Mesendoderm (in vitro differentiated cells): ENCODE measurements at regions not wholly inside any gene's neighbourhood (a gene's known extent, or its start where the extent isn't known, plus 50 kb on each side); places are given as distances from the start of the nearest gene placed in this dataset.
"Not testable (repeated sequence)": the region's sequence is repeated elsewhere in the genome, so short reads cannot be mapped to it uniquely, and the experiment has no call there.

Experiments used
- DNase-seq: peaks from one replicate; pipeline ENCODE4 v3.0.0; 2013
- H2AK5ac ChIP-seq: 2 replicates; pipeline ENCODE4 v1.6.1; 2013; ENCODE audit warnings: low read length, inconsistent platforms
- H2BK120ac ChIP-seq: 2 replicates; pipeline ENCODE4 v1.6.1; 2013; ENCODE audit warnings: low read depth, mild to moderate bottlenecking, low read length, moderate library complexity, mixed read lengths
- H2BK15ac ChIP-seq: replicated peaks from 2 replicates; pipeline ENCODE4 v1.6.1; 2013; ENCODE audit warnings: low read depth, mild to moderate bottlenecking, moderate library complexity
- H2BK5ac ChIP-seq: 2 replicates; pipeline ENCODE4 v1.6.1; 2013; ENCODE audit warnings: low read length, inconsistent platforms
- H3K18ac ChIP-seq: 2 replicates; pipeline ENCODE4 v1.6.1; 2013; ENCODE audit warnings: mild to moderate bottlenecking, low read length, mixed read lengths
- H3K23ac ChIP-seq: one replicate; pipeline ENCODE4 v1.6.1; 2013; ENCODE audit warnings: low read length
- H3K27ac ChIP-seq: 2 replicates; pipeline ENCODE4 v1.5.1; 2013; ENCODE audit warnings: low read depth, mild to moderate bottlenecking, inconsistent platforms, low read length, moderate library complexity
- H3K27me3 ChIP-seq: 2 replicates; pipeline ENCODE4 v1.6.1; 2013; ENCODE audit warnings: low read length, control low read depth, mild to moderate bottlenecking, inconsistent platforms; ENCODE audit not compliant: insufficient read depth, poor library complexity
- H3K36me3 ChIP-seq: 2 replicates; pipeline ENCODE4 v1.6.1; 2013; ENCODE audit warnings: low read length, inconsistent platforms; ENCODE audit not compliant: control insufficient read depth, insufficient read depth
- H3K4ac ChIP-seq: one replicate; pipeline ENCODE4 v1.6.1; 2013; ENCODE audit warnings: low read depth, mild to moderate bottlenecking, low read length, moderate library complexity
- H3K4me1 ChIP-seq: 2 replicates; pipeline ENCODE4 v1.6.1; 2013; ENCODE audit warnings: low read depth, low read length, inconsistent platforms; ENCODE audit not compliant: control insufficient read depth
- H3K4me2 ChIP-seq: 2 replicates; pipeline ENCODE4 v1.6.1; 2013; ENCODE audit warnings: low read length
- H3K4me3 ChIP-seq: 2 replicates; pipeline ENCODE4 v1.5.1; 2013; ENCODE audit warnings: mild to moderate bottlenecking, low read length
- H3K56ac ChIP-seq: one replicate; pipeline ENCODE4 v1.6.1; 2013; ENCODE audit warnings: low read length
- H3K79me1 ChIP-seq: 2 replicates; pipeline ENCODE4 v1.6.1; 2013; ENCODE audit warnings: low read length, inconsistent platforms
- H3K79me2 ChIP-seq: 2 replicates; pipeline ENCODE4 v1.6.1; 2013; ENCODE audit warnings: mild to moderate bottlenecking, low read length; ENCODE audit not compliant: control insufficient read depth, insufficient read depth
- H3K9ac ChIP-seq: 2 replicates; pipeline ENCODE4 v1.6.1; 2013; ENCODE audit warnings: low read length, inconsistent platforms
- H4K5ac ChIP-seq: one replicate; pipeline ENCODE4 v1.6.1; 2013; ENCODE audit warnings: low read length
- H4K8ac ChIP-seq: one replicate; pipeline ENCODE4 v1.6.1; 2013; ENCODE audit warnings: low read depth, mild to moderate bottlenecking, control low read depth, low read length, moderate library complexity
- WGBS: extraction: QIAGEN DNeasy Blood & Tissue Kit; methylation state at CpG from one replicate; pipeline ENCODE4 v1.1.7; 2013; ENCODE audit warnings: low lambda C conversion rate, missing lambda C conversion rate; ENCODE audit not compliant: insufficient coverage; ENCODE audit errors: extremely low coverage; 5-methylcytosine and 5-hydroxymethylcytosine counted together

DNA sequence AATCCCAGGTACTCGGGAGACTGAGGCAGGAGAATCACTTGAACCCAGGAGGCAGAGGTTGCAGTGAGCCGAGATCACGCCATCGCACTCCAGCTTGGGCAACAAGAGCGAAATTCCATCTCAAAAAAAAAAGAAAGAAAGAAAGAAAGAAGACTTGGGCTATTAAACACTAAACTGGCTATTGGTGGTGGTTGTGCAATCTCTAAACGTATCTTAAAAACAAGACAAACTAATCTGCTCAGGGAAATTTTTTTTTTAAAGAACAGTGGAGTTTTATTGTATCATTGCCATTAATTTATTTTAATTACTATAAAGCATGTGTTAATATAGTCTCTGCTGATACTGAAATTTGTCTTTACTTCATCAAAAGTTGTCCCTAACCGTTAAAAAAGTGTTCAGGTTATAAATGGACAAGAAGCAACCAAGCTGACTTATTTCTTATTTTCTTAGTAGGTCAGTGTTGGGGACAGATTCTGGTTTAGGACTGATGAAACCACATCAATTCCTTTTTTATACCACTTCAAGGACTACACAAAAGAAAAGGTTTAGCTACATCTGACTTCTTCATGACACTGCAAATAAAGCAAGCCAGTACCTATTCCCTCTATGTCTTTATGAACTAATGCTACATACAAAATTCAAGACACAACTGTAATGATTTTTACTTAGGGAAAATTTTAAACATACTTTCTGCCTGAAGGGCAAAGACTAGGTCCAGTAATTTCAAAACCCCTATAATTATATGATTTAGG is 68.7 kb upstream of the KRAS start:
- H2BK5ac ChIP-seq = no peak overlapping the region
- WGBS = no CpG with 5 or more reads among the region's 7 CpGs
- no peak overlapping the region for H3K4me3 ChIP-seq
- no peak overlapping the region for H3K23ac ChIP-seq
- H3K18ac ChIP-seq = no peak overlapping the region
- H3K4me2 ChIP-seq = no peak overlapping the region
- H2BK15ac ChIP-seq = no peak overlapping the region
- peaks cover 2% of the 10 kb centered on the region for H3K4me1 ChIP-seq
- H3K56ac ChIP-seq = no peak overlapping the region
- no peak overlapping the region for H2BK120ac ChIP-seq
- no peak for DNase-seq
- H3K36me3 ChIP-seq = no peaks in the 10 kb centered on the region
- H3K4ac ChIP-seq = no peak overlapping the region
- no peaks in the 10 kb centered on the region for H3K79me2 ChIP-seq
- no peak overlapping the region for H3K27ac ChIP-seq
- H3K9ac ChIP-seq = no peak overlapping the region
- no peak overlapping the region for H2AK5ac ChIP-seq
- no peak overlapping the region for H4K8ac ChIP-seq
- no peaks in the 10 kb centered on the region for H3K27me3 ChIP-seq
- no peaks in the 10 kb centered on the region for H3K79me1 ChIP-seq
- H4K5ac ChIP-seq = no peak overlapping the region

- peaks cover 2% of the 10 kb centered on the region for H3K4me1 ChIP-seq
- no CpG with 5 or more reads among the region's 4 CpGs for WGBS
- H4K8ac ChIP-seq = no peak overlapping the region
- no peak overlapping the region for H3K23ac ChIP-seq
- no peak overlapping the region for H2BK15ac ChIP-seq
- H2AK5ac ChIP-seq = no peak overlapping the region
- no peak overlapping the region for H2BK120ac ChIP-seq
- no peak overlapping the region for H3K56ac ChIP-seq
- no peaks in the 10 kb centered on the region for H3K36me3 ChIP-seq
- no peaks in the 10 kb centered on the region for H3K79me2 ChIP-seq
- no peak overlapping the region for H3K18ac ChIP-seq
- no peak overlapping the region for H2BK5ac ChIP-seq
- no peak overlapping the region for H3K9ac ChIP-seq
- no peak overlapping the region for H3K4me3 ChIP-seq
- H3K4me2 ChIP-seq = no peak overlapping the region
- no peaks in the 10 kb centered on the region for H3K27me3 ChIP-seq
- no peak for DNase-seq
- H3K4ac ChIP-seq = no peak overlapping the region
- no peak overlapping the region for H3K27ac ChIP-seq
- no peaks in the 10 kb centered on the region for H3K79me1 ChIP-seq
- no peak overlapping the region for H4K5ac ChIP-seq
These were observed 66.8 kb upstream of the KRAS start for GRCh38 chr12:25317553-25317952.

DNA sequence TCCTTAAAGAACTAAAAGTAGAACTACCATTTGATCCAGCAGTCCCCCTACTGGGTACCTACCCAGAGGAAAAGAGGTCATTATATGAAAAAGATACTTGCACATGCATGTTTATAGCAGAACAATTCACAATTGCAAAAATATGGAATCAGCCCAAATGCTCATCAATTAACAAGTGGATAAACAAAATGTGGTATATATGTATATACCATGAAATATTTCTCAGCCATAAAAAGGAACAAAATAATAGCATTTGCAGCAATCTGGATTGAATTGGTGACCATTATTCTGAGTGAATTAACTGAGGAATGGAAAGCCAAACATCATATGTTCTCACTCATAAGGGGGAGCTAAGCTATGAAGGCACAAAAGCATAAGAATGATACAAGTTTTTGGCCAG is 64.7 kb upstream of the KRAS start:
- Histone ChIP-seq H3K4me2 (no peak overlapping the region), H3K27me3 (no peaks in the 10 kb centered on the region), H2BK5ac (no peak overlapping the region), H3K27ac (no peak overlapping the region), H3K23ac (no peak overlapping the region), H3K56ac (no peak overlapping the region), H4K8ac (no peak overlapping the region), H3K18ac (no peak overlapping the region), H2BK120ac (no peak overlapping the region), H2BK15ac (no peak overlapping the region), H3K79me2 (no peaks in the 10 kb centered on the region), H3K36me3 (no peaks in the 10 kb centered on the region), H3K79me1 (no peaks in the 10 kb centered on the region), H3K4me1 (no peaks in the 10 kb centered on the region), H3K4me3 (no peak overlapping the region), H2AK5ac (no peak overlapping the region), H3K9ac (no peak overlapping the region), H4K5ac (no peak overlapping the region), H3K4ac (no peak overlapping the region)
- DNase-seq = no peak

DNA sequence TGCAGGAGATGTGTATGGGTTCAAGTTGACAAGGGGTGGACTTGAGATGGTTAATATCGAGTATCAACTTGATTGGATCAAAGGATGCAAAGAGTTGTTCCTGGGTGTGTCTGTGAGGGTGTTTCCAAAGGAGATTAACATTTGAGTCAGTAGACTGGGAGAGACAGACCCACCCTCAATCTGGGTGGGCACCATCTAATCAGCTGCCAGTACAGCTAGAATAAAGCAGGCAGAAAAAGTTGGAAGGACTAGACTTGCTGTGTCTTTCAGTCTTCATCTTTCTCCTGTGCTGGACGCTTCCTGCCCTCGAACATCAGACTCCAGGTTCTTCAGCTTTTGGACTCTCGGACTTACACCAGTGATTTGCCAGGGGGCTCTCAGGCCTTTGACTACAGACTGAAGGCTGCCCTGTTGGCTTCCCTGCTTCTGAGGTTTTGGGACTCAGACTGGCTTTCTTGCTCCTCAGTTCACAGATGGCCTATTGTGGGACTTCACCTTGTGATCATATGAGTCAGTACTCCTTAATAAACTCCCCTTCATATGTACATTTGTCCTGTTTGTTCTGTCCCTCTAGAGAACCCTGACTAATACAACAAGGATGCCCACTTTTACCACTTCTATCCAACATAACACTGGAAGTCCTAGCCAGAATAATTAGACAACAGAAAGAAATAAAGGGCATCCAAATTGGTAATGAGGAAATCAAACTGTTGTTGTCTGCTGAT is 62.7 kb upstream of the KRAS start:
- not testable (repeated sequence) for H3K27me3 ChIP-seq, H2BK15ac ChIP-seq, H2BK5ac ChIP-seq, H3K36me3 ChIP-seq, H3K79me1 ChIP-seq, H4K5ac ChIP-seq, DNase-seq, H2AK5ac ChIP-seq, H3K23ac ChIP-seq, H3K79me2 ChIP-seq, H3K4me1 ChIP-seq, H3K4me2 ChIP-seq, H2BK120ac ChIP-seq, H3K4me3 ChIP-seq, H3K9ac ChIP-seq, H3K56ac ChIP-seq, H3K18ac ChIP-seq, H3K27ac ChIP-seq, H3K4ac ChIP-seq, H4K8ac ChIP-seq
- WGBS = no CpG with 5 or more reads among the region's 4 CpGs

DNA sequence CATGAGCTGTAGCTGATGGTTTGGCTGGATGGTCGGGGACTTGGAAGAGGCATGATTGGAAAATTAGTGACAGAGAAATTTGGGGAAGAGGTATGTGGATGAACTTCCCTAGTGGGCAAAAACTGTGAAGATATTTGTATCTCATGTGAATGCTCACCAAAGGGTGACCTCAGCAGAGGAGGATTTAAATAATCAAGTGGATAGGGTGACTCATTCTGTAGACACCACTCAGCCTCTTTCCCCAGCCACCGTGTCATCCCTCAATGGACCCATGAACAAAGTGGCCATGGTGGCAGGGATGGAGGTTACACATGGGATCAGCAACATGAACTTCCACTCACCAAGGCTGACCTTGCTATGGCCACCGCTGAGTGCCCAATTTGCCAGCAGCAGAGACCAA is 60.8 kb upstream of the KRAS start:
- WGBS = no CpG with 5 or more reads among the region's 3 CpGs
- Histone ChIP-seq H3K4me3 (no peak overlapping the region), H2BK5ac (no peak overlapping the region)

More for the DNA sequence above, 60.8 kb upstream of the KRAS start:
- no peak overlapping the region for H4K5ac ChIP-seq
- H2BK15ac ChIP-seq = no peak overlapping the region
- no peak overlapping the region for H3K27ac ChIP-seq
- no peak overlapping the region for H3K18ac ChIP-seq
- no peak overlapping the region for H3K4ac ChIP-seq
- no peak overlapping the region for H3K23ac ChIP-seq
- H2AK5ac ChIP-seq = no peak overlapping the region
- no peaks in the 10 kb centered on the region for H3K27me3 ChIP-seq
- H4K8ac ChIP-seq = no peak overlapping the region
- H3K56ac ChIP-seq = no peak overlapping the region
- DNase-seq = no peak
- H3K79me2 ChIP-seq = no peaks in the 10 kb centered on the region
- no peaks in the 10 kb centered on the region for H3K36me3 ChIP-seq
- no peaks in the 10 kb centered on the region for H3K4me1 ChIP-seq
- no peak overlapping the region for H3K9ac ChIP-seq
- no peaks in the 10 kb centered on the region for H3K79me1 ChIP-seq
- no peak overlapping the region for H3K4me2 ChIP-seq
- H2BK120ac ChIP-seq = no peak overlapping the region
